HG02588 (cell line): ENCODE measurements at regions not wholly inside any gene's neighbourhood (a gene's known extent, or its start where the extent isn't known, plus 50 kb on each side); places are given as distances from the start of the nearest gene placed in this dataset.

ENCODE experiments used
- ATAC-seq: cut with Tn5 transposase; IDR thresholded peaks from one replicate; pipeline ENCODE4 v1.9.1; 2021; ENCODE audit warnings: mild to moderate bottlenecking, moderate library complexity; ENCODE audit not compliant: unreplicated experiment

GRCh38 chr2:5985536-5986385, 293.6 kb downstream of the SOX11 start:
- ATAC-seq, result no peak

GRCh38 chr2:5986801-5987787, 294.9 kb downstream of the SOX11 start:
- no peak for ATAC-seq

GRCh38 chr2:5988120-5988519, 295.9 kb downstream of the SOX11 start:
- ATAC-seq, result no peak

GRCh38 chr2:5990086-5990485, 297.9 kb downstream of the SOX11 start:
- no peak for ATAC-seq

- no peak for ATAC-seq
Measured at GRCh38 chr2:5991305-5991968, 299.3 kb downstream of the SOX11 start.

- ATAC-seq, result no peak
Measured at GRCh38 chr2:5995832-5996231, 303.6 kb downstream of the SOX11 start.

- no peak for ATAC-seq
Measured at GRCh38 chr2:6008186-6008585, 316.0 kb downstream of the SOX11 start.

- no peak for ATAC-seq
Measured at GRCh38 chr2:6008726-6009125, 316.5 kb downstream of the SOX11 start.

GRCh38 chr2:6010163-6010562, 318.0 kb downstream of the SOX11 start:
- no peak for ATAC-seq

- no peak for ATAC-seq
Measured at GRCh38 chr2:6011921-6012320, 319.7 kb downstream of the SOX11 start.

- no peak for ATAC-seq
Measured at GRCh38 chr2:6017736-6018286, 325.6 kb downstream of the SOX11 start.

GRCh38 chr2:6024229-6024628, 332.0 kb downstream of the SOX11 start:
- no peak for ATAC-seq

GRCh38 chr2:6024784-6025183, 332.6 kb downstream of the SOX11 start:
- no peak for ATAC-seq

- ATAC-seq, result no peak
Measured at GRCh38 chr2:6025391-6025790, 333.2 kb downstream of the SOX11 start.

- ATAC-seq, result no peak
Measured at GRCh38 chr2:6027066-6027465, 334.9 kb downstream of the SOX11 start.

- ATAC-seq, result no peak
Measured at GRCh38 chr2:6031200-6031867, 339.1 kb downstream of the SOX11 start.

GRCh38 chr2:6036211-6036610, 344.0 kb downstream of the SOX11 start:
- no peak for ATAC-seq

- ATAC-seq, result no peak
Measured at GRCh38 chr2:6043238-6043637, 351.1 kb downstream of the SOX11 start.

- no peak for ATAC-seq
Measured at GRCh38 chr2:6052649-6053048, 360.5 kb downstream of the SOX11 start.

- no peak for ATAC-seq
Measured at GRCh38 chr2:6053743-6054142, 361.6 kb downstream of the SOX11 start.
